DND-41 (cell line): ENCODE measurements at regions not wholly inside any gene's neighbourhood (a gene's known extent, or its start where the extent isn't known, plus 50 kb on each side); places are given as distances from the start of the nearest gene placed in this dataset.

Source experiments
- ATAC-seq: fragments of 200-7000 bp; cut with Tn5 transposase; 3 replicates; pipeline ENCODE4 v1.9.1; 2021; ENCODE audit warnings: low read depth; ENCODE audit not compliant: insufficient read depth
- DNase-seq: peaks from one replicate; pipeline ENCODE4 v3.0.0-alpha.2; 2020
- H2AFZ ChIP-seq: 2 replicates; pipeline ENCODE4 v1.6.0; 2012; ENCODE audit warnings: low read depth, low read length
- H3K27ac ChIP-seq: 2 replicates; pipeline ENCODE4 v1.5.1; 2012; ENCODE audit warnings: low read length, inconsistent platforms
- H3K27me3 ChIP-seq: fragments of 200-600 bp; sonication (generic); 2 replicates; pipeline ENCODE4 v1.6.0; 2012; ENCODE audit warnings: low read length, mild to moderate bottlenecking, inconsistent platforms; ENCODE audit not compliant: insufficient read depth, poor library complexity
- H3K36me3 ChIP-seq: 2 replicates; pipeline ENCODE4 v1.5.1; 2012; ENCODE audit warnings: low read length, inconsistent platforms; ENCODE audit not compliant: insufficient read depth
- H3K4me1 ChIP-seq: 2 replicates; pipeline ENCODE4 v1.5.1; 2012; ENCODE audit warnings: mild to moderate bottlenecking, low read length; ENCODE audit not compliant: insufficient read depth
- H3K4me2 ChIP-seq: 2 replicates; pipeline ENCODE4 v1.6.0; 2012; ENCODE audit warnings: mild to moderate bottlenecking, moderate library complexity, low read length, inconsistent platforms; ENCODE audit not compliant: insufficient read depth
- H3K4me3 ChIP-seq, 2 experiments: fragments of 200-600 bp in 1 of 2; shearing (Covaris generic) in 1 of 2; 2 replicates each; pipeline ENCODE4 v1.5.1; 2012 to 2016; ENCODE audit warnings: inconsistent platforms in 2 of 2, low read length in 2 of 2, mild to moderate bottlenecking in 2 of 2, low read depth in 1 of 2, moderate library complexity in 1 of 2
- H3K79me2 ChIP-seq: 2 replicates; pipeline ENCODE4 v1.6.0; 2012; ENCODE audit warnings: low read length, inconsistent platforms; ENCODE audit not compliant: insufficient read depth
- H3K9ac ChIP-seq: 2 replicates; pipeline ENCODE4 v1.6.0; 2012; ENCODE audit warnings: low read depth, mild to moderate bottlenecking, inconsistent platforms, low read length, moderate library complexity
- H3K9me3 ChIP-seq: 2 replicates; pipeline ENCODE4 v1.5.1; 2012; ENCODE audit warnings: low read length, moderate library complexity, mild to moderate bottlenecking, inconsistent platforms; ENCODE audit not compliant: insufficient read depth, severe bottlenecking
- H4K20me1 ChIP-seq: 2 replicates; pipeline ENCODE4 v1.6.0; 2012; ENCODE audit warnings: low read length; ENCODE audit not compliant: insufficient read depth
- EZH2 ChIP-seq: IDR thresholded peaks from 3 replicates; pipeline ENCODE4 v1.6.1; 2012; ENCODE audit warnings: borderline replicate concordance, low read depth, mild to moderate bottlenecking, moderate library complexity, low read length, inconsistent platforms; ENCODE audit not compliant: severe bottlenecking
- TF ChIP-seq, protein P1 (sequence below): IDR thresholded peaks from 2 replicates; pipeline ENCODE4 v1.5.1; 2012; ENCODE audit warnings: borderline replicate concordance, low read length, moderate library complexity, mild to moderate bottlenecking; ENCODE audit not compliant: poor library complexity, severe bottlenecking; ENCODE audit errors: extremely low read depth

GRCh38 chrX:126695375-126695896, 124.1 kb upstream of the PRR32 start:
- no peaks in the 10 kb centered on the region for H3K9me3 ChIP-seq
- no peaks in the 10 kb centered on the region for H3K36me3 ChIP-seq
- H3K4me1 ChIP-seq = no peaks in the 10 kb centered on the region
- no peak for DNase-seq
- H3K27ac ChIP-seq = no peak overlapping the region
- H3K27me3 ChIP-seq = no peaks in the 10 kb centered on the region
- H4K20me1 ChIP-seq = no peaks in the 10 kb centered on the region
- no peak for ATAC-seq
- H2AFZ ChIP-seq = no peak overlapping the region
- no peaks in the 10 kb centered on the region for H3K79me2 ChIP-seq
- TF ChIP-seq, protein P1, sequence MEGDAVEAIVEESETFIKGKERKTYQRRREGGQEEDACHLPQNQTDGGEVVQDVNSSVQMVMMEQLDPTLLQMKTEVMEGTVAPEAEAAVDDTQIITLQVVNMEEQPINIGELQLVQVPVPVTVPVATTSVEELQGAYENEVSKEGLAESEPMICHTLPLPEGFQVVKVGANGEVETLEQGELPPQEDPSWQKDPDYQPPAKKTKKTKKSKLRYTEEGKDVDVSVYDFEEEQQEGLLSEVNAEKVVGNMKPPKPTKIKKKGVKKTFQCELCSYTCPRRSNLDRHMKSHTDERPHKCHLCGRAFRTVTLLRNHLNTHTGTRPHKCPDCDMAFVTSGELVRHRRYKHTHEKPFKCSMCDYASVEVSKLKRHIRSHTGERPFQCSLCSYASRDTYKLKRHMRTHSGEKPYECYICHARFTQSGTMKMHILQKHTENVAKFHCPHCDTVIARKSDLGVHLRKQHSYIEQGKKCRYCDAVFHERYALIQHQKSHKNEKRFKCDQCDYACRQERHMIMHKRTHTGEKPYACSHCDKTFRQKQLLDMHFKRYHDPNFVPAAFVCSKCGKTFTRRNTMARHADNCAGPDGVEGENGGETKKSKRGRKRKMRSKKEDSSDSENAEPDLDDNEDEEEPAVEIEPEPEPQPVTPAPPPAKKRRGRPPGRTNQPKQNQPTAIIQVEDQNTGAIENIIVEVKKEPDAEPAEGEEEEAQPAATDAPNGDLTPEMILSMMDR = no peak
- no peak for TF ChIP-seq EZH2
- H3K4me3 ChIP-seq = no peak overlapping the region
- no peak overlapping the region for H3K9ac ChIP-seq
- no peak overlapping the region for H3K4me2 ChIP-seq

- DNase-seq (no peak), ATAC-seq (no peak)
- Histone ChIP-seq H3K4me3 (no peak overlapping the region), H3K9ac (no peak overlapping the region), H3K36me3 (no peaks in the 10 kb centered on the region), H3K4me1 (no peaks in the 10 kb centered on the region), H3K9me3 (no peaks in the 10 kb centered on the region), H3K79me2 (no peaks in the 10 kb centered on the region), H3K4me2 (no peak overlapping the region), H3K27me3 (no peaks in the 10 kb centered on the region), H4K20me1 (no peaks in the 10 kb centered on the region), H2AFZ (no peak overlapping the region), H3K27ac (no peak overlapping the region)
- no peak for TF ChIP-seq EZH2
- TF ChIP-seq, protein P1 = no peak
These were observed 122.4 kb upstream of the PRR32 start for GRCh38 chrX:126697091-126697490.

GRCh38 chrX:126701380-126701779, 118.1 kb upstream of the PRR32 start:
- H3K4me1 ChIP-seq = no peaks in the 10 kb centered on the region
- no peak for DNase-seq
- no peak overlapping the region for H3K4me2 ChIP-seq
- no peaks in the 10 kb centered on the region for H3K79me2 ChIP-seq
- no peak overlapping the region for H2AFZ ChIP-seq
- H3K36me3 ChIP-seq = no peaks in the 10 kb centered on the region
- no peaks in the 10 kb centered on the region for H3K27me3 ChIP-seq
- no peaks in the 10 kb centered on the region for H3K9me3 ChIP-seq
- no peak for ATAC-seq
- no peak overlapping the region for H3K9ac ChIP-seq
- no peak overlapping the region for H3K27ac ChIP-seq
- TF ChIP-seq, protein P1 = no peak
- TF ChIP-seq EZH2 = no peak
- H4K20me1 ChIP-seq = no peaks in the 10 kb centered on the region
- H3K4me3 ChIP-seq = no peak overlapping the region

DNA sequence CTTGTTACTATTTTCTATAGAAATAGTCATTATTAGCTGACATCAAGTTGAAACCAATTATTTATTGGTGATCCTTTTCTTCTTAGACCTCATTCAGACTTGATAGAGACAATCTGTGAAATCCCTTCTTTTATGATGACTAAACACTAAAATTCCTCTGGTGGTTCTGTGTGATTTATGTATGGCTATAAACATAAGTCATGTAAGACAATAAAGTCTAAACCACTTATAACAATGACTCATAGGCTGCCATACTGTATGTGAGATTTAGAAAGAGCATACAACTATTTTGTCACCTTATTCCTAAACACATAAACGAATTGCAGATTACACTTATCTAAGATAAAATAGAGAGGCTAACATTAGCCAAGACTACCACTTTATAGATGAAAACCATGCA, 101.1 kb upstream of the PRR32 start:
- DNase-seq = no peak
- no peaks in the 10 kb centered on the region for H3K27me3 ChIP-seq
- H3K4me3 ChIP-seq = no peak overlapping the region
- no peaks in the 10 kb centered on the region for H3K4me1 ChIP-seq
- H3K9me3 ChIP-seq = no peaks in the 10 kb centered on the region
- no peak overlapping the region for H3K9ac ChIP-seq
- no peak for ATAC-seq
- no peaks in the 10 kb centered on the region for H4K20me1 ChIP-seq
- no peak overlapping the region for H3K27ac ChIP-seq
- no peak overlapping the region for H3K4me2 ChIP-seq
- no peaks in the 10 kb centered on the region for H3K79me2 ChIP-seq
- H2AFZ ChIP-seq = no peak overlapping the region
- H3K36me3 ChIP-seq = no peaks in the 10 kb centered on the region
- TF ChIP-seq, protein P1 = no peak
- TF ChIP-seq EZH2 = no peak
